ENCODE measurements at regions not wholly inside any gene's neighbourhood (a gene's known extent, or its start where the extent isn't known, plus 50 kb on each side); places are given as distances from the start of the nearest gene placed in this dataset.
"Not testable (repeated sequence)": the region's sequence is repeated elsewhere in the genome, so short reads cannot be mapped to it uniquely, and the experiment has no call there.

DNA sequence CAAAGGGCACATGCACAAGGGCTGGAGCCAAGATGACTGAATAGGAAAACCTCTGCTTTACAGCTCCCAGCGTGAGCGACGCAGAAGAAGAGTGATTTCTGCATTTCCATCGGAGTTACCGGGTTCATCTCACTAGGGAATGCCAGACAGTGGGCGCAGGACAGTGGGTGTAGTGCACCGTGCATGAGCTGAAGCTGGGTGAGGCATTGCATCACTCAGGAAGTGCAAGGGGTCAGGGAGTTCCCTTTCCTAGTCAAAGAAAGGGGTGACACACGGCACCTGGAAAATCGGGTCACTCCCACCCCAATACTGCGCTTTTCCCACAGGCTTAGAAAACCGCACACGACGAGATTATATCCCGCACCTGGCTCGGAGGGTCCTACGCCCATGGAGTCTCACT is 64.5 kb upstream of the HTR1E start:
- POLR2A ChIA-PET; CTCF ChIA-PET; H3K4me1 Mint-ChIP-seq; ATAC-seq (ENCODE audit: low read depth); H3K9ac ChIP-seq (ENCODE audit: low read length); H3K4me3 Mint-ChIP-seq; H3K27me3 Mint-ChIP-seq; H3K4me3 ChIP-seq (ENCODE audit: control extremely low read depth in 1 of 5, extremely low read depth in 1 of 5, insufficient read depth in 1 of 5, low read depth in 2 of 5, low read length in 4 of 5); H3K79me2 ChIP-seq (ENCODE audit: control insufficient read depth, insufficient read depth, low read length); H3K27me3 ChIP-seq (replicated peaks in 1 of 4; ENCODE audit: control extremely low read depth in 1 of 4, control insufficient read depth in 3 of 4, insufficient read depth in 4 of 4, low read length in 3 of 4); H3K36me3 ChIP-seq (replicated peaks in 1 of 2; ENCODE audit: control extremely low read depth in 1 of 2, control insufficient read depth in 1 of 2, extremely low read depth in 1 of 2, insufficient read depth in 2 of 2, low read length in 1 of 2); DNase-seq; intact Hi-C loops (cut with micrococcal nuclease); H3K4me1 ChIP-seq (ENCODE audit: control insufficient read depth in 2 of 2, insufficient read depth in 2 of 2, low read length in 2 of 2); H4K20me1 ChIP-seq (ENCODE audit: control insufficient read depth, insufficient read depth, low read length, poor library complexity, severe bottlenecking); H2AFZ ChIP-seq (ENCODE audit: insufficient read depth, low read depth, low read length, poor library complexity, severe bottlenecking); H3K4me2 ChIP-seq (replicated peaks; ENCODE audit: low read depth, low read length, poor library complexity, severe bottlenecking); H3K27ac ChIP-seq (ENCODE audit: low read length in 2 of 2); H3K27ac Mint-ChIP-seq: not testable (repeated sequence)
- H3K9me3 Mint-ChIP-seq (ENCODE audit: insufficient read depth) = peaks cover 24% of the 10 kb centered on the region
- 75% methylated on average over 11 of the region's 16 CpGs for WGBS (ENCODE audit: insufficient coverage)
- peaks cover 3 to 21% (median 6%) of the 10 kb centered on the region in 3 donors for H3K9me3 ChIP-seq (ENCODE audit: control extremely low read depth in 1 of 3, control insufficient read depth in 2 of 3, insufficient read depth in 1 of 3, low read length in 2 of 3)

DNA sequence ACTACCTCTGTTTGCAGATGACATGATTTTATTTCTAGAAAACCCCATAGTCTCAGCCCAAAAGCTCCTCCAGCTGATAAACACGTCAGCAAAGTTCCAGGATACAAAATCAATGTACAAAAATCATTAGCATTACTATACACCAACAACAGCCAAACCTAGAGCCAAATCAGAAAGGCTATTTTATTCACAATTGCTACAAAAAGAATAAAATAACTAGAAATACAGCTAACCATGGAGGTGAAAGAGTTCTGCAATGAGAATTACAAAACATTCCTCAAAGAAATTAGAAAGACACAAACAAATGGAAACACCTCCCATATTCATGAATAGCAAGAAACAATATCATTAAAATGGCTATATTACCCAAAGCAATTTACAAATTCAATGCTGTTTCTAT is 65.6 kb upstream of the HTR1E start:
- Histone ChIP-seq H3K9me3 (ENCODE audit: control extremely low read depth in 1 of 3, control insufficient read depth in 2 of 3, insufficient read depth in 1 of 3, low read length in 2 of 3) (peaks cover 3 to 23% (median 14%) of the 10 kb centered on the region in 3 donors), H2AFZ (ENCODE audit: insufficient read depth, low read depth, low read length, poor library complexity, severe bottlenecking) (no peak overlapping the region), H4K20me1 (ENCODE audit: control insufficient read depth, insufficient read depth, low read length, poor library complexity, severe bottlenecking) (no peaks in the 10 kb centered on the region), H3K27me3 (replicated peaks in 1 of 4; ENCODE audit: control extremely low read depth in 1 of 4, control insufficient read depth in 3 of 4, insufficient read depth in 4 of 4, low read length in 3 of 4) (no peaks in the 10 kb centered on the region), H3K9ac (ENCODE audit: low read length) (no peak overlapping the region), H3K4me2 (replicated peaks; ENCODE audit: low read depth, low read length, poor library complexity, severe bottlenecking) (no peak overlapping the region), H3K36me3 (replicated peaks in 1 of 2; ENCODE audit: control extremely low read depth in 1 of 2, control insufficient read depth in 1 of 2, extremely low read depth in 1 of 2, insufficient read depth in 2 of 2, low read length in 1 of 2) (no peaks in the 10 kb centered on the region), H3K4me3 (ENCODE audit: control extremely low read depth in 1 of 5, extremely low read depth in 1 of 5, insufficient read depth in 1 of 5, low read depth in 2 of 5, low read length in 4 of 5) (no peak overlapping the region), H3K27ac (ENCODE audit: low read length in 2 of 2) (no peak overlapping the region), H3K79me2 (ENCODE audit: control insufficient read depth, insufficient read depth, low read length) (no peaks in the 10 kb centered on the region), H3K4me1 (ENCODE audit: control insufficient read depth in 2 of 2, insufficient read depth in 2 of 2, low read length in 2 of 2) (no peaks in the 10 kb centered on the region)
- POLR2A ChIA-PET = no interaction called here
- H3K4me3 Mint-ChIP-seq = no peak overlapping the region
- no peaks in the 10 kb centered on the region for H3K4me1 Mint-ChIP-seq
- H3K9me3 Mint-ChIP-seq (ENCODE audit: insufficient read depth) = peaks cover 24% of the 10 kb centered on the region
- no peak overlapping the region for H3K27ac Mint-ChIP-seq
- TF ChIP-seq, protein P1, sequence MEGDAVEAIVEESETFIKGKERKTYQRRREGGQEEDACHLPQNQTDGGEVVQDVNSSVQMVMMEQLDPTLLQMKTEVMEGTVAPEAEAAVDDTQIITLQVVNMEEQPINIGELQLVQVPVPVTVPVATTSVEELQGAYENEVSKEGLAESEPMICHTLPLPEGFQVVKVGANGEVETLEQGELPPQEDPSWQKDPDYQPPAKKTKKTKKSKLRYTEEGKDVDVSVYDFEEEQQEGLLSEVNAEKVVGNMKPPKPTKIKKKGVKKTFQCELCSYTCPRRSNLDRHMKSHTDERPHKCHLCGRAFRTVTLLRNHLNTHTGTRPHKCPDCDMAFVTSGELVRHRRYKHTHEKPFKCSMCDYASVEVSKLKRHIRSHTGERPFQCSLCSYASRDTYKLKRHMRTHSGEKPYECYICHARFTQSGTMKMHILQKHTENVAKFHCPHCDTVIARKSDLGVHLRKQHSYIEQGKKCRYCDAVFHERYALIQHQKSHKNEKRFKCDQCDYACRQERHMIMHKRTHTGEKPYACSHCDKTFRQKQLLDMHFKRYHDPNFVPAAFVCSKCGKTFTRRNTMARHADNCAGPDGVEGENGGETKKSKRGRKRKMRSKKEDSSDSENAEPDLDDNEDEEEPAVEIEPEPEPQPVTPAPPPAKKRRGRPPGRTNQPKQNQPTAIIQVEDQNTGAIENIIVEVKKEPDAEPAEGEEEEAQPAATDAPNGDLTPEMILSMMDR (IDR thresholded peaks at IDR 0.05) = no peak
- no peak for TF ChIP-seq EZH2 (IDR thresholded peaks at IDR 0.05; ENCODE audit: borderline replicate concordance, insufficient read depth, low read depth, low read length, poor library complexity, severe bottlenecking)
- intact Hi-C loops (cut with micrococcal nuclease) = no loop called here
- H3K27me3 Mint-ChIP-seq = no peaks in the 10 kb centered on the region
- CTCF ChIA-PET = no interaction called here
- WGBS (ENCODE audit: insufficient coverage) = 40% methylated on average over 1 of the region's 1 CpG
- DNase-seq (no peak), ATAC-seq (ENCODE audit: low read depth) (no peak)
